Tibial nerve (tissue), 4 donors: ENCODE measurements at regions not wholly inside any gene's neighbourhood (a gene's known extent, or its start where the extent isn't known, plus 50 kb on each side); places are given as distances from the start of the nearest gene placed in this dataset.

Experiments used
- CTCF ChIP-seq, 5 experiments: fragments of 200-600 bp in 3 of 5; fragments of 450-650 bp in 2 of 5; sonication (generic) in 3 of 5; IDR thresholded peaks; one replicate each; pipeline ENCODE4 v1.5.1; 2016 to 2019; ENCODE audit warnings: antibody characterized with exemption in 5 of 5, mild to moderate bottlenecking in 3 of 5, moderate library complexity in 2 of 5
- EP300 ChIP-seq, 2 donors: sonication (generic); formaldehyde crosslinking; IDR thresholded peaks; one replicate each; pipeline ENCODE4 v1.6.1; 2017; ENCODE audit warnings: antibody characterized with exemption in 2 of 2, mild to moderate bottlenecking in 1 of 2

DNA sequence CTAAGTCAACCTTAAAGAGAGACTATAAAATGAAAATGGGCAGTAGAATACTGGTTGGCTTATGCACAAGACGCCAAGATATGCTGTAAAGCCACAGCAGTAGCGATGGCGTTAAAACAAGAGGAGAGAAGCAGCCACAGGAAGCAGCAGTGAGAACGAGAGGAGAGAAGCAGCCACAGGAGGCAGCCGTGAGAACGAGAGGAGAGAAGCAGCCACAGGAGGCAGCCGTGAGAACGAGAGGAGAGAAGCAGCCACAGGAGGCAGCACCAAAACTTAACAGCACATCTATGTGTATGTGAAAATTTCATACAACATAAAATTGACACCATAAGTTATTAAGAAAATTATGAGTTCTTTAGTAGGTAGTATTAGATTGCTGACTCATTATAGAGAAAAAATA, 2318.6 kb upstream of the ACO1 start:
- no peak for TF ChIP-seq CTCF (IDR thresholded peaks at IDR 0.05)
- no peak for TF ChIP-seq EP300 (IDR thresholded peaks at IDR 0.05)
